Sigmoid colon (tissue), 6 donors: ENCODE measurements at regions not wholly inside any gene's neighbourhood (a gene's known extent, or its start where the extent isn't known, plus 50 kb on each side); places are given as distances from the start of the nearest gene placed in this dataset.
"Not testable (repeated sequence)": the region's sequence is repeated elsewhere in the genome, so short reads cannot be mapped to it uniquely, and the experiment has no call there.

Experiments used
- DNase-seq: peaks from one replicate; pipeline ENCODE4 v3.0.0-alpha.2; 2019
- H3K27ac ChIP-seq, 4 donors: fragments of 200-600 bp; sonication (generic); one replicate each; pipeline ENCODE4 v1.5.1; 2016 to 2019; ENCODE audit warnings: mild to moderate bottlenecking in 1 of 4
- H3K27me3 ChIP-seq, 3 donors: fragments of 200-600 bp; sonication (generic); one replicate each; pipeline ENCODE4 v1.5.1; 2019; ENCODE audit warnings: mild to moderate bottlenecking in 1 of 3
- H3K36me3 ChIP-seq, 4 donors: fragments of 200-600 bp; sonication (generic); one replicate each; pipeline ENCODE4 v1.5.1; 2016 to 2019
- H3K4me1 ChIP-seq, 4 donors: fragments of 200-600 bp; sonication (generic); one replicate each; pipeline ENCODE4 v1.5.1; 2017 to 2019
- H3K4me3 ChIP-seq, 4 donors: fragments of 200-600 bp; sonication (generic); one replicate each; pipeline ENCODE4 v1.5.1; 2017 to 2019; ENCODE audit warnings: mild to moderate bottlenecking in 2 of 4, moderate library complexity in 1 of 4
- H3K9me3 ChIP-seq, 4 donors: fragments of 200-600 bp in 3 of 4; sonication (generic) in 3 of 4; one replicate each; pipeline versions ENCODE4 v1.5.1 to v1.6.1; 2013 to 2019
- EP300 ChIP-seq, 4 donors: sonication (generic); formaldehyde crosslinking; IDR thresholded peaks; one replicate each; pipeline ENCODE4 v1.6.1; 2017; ENCODE audit warnings: antibody characterized with exemption in 4 of 4
- POLR2A ChIP-seq, 2 donors: fragments of 450-650 bp; IDR thresholded peaks; one replicate each; pipeline ENCODE4 v1.6.1; 2016; ENCODE audit warnings: antibody characterized with exemption in 2 of 2, mild to moderate bottlenecking in 2 of 2, moderate library complexity in 2 of 2
- POLR2AphosphoS5 ChIP-seq, 4 donors: sonication (generic); formaldehyde crosslinking; IDR thresholded peaks; one replicate each; pipeline ENCODE4 v1.6.1; 2017; ENCODE audit warnings: antibody characterized with exemption in 4 of 4
- WGBS, 2 donors: extraction: QIAGEN DNeasy Blood & Tissue Kit; methylation state at CpG; one replicate each; pipeline ENCODE4 v1.1.7; 2013; 5-methylcytosine and 5-hydroxymethylcytosine counted together
- intact Hi-C: fragments of 100-400 bp; cut with DNase I; formaldehyde crosslinking; loops from one replicate; pipeline ENCODE4 v1.15.1; 2023
- TF ChIP-seq, protein P1 (sequence below), 4 experiments: fragments of 450-650 bp in 3 of 4; fragments of 200-600 bp in 1 of 4; IDR thresholded peaks; one replicate each; pipeline ENCODE4 v1.5.1; 2016 to 2019; ENCODE audit warnings: antibody characterized with exemption in 4 of 4, mild to moderate bottlenecking in 3 of 4, moderate library complexity in 2 of 4
- donor health status: healthy with polysubstance abuse.
- donor health status: healthy.

DNA sequence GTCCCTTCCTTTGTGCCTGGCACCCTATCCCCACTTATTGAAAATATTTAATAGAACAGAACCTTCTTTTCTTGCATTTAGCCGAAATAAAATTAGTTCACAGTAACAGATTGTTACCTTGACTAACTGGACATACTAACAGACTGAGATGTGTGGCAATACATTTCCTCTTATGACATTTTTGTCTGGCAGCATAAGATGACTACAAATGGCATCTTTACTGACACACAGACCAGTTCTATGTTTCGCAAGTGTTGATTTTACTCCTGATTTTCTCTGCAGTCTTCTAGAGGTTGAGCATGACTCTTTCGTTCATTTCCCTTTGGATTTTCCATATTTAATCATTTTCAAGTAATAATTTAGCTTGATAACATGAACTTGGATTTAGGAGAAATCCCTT lies 474.6 kb downstream of the CBLN4 start:
- H3K27me3 ChIP-seq = no peaks in the 10 kb centered on the region
- intact Hi-C loops = no loop called here

GRCh38 chr20:55528482-55528881 lies 476.8 kb downstream of the CBLN4 start:
- Histone ChIP-seq H3K27ac (no peak overlapping the region), H3K9me3 (no peaks in the 10 kb centered on the region), H3K27me3 (no peaks in the 10 kb centered on the region), H3K36me3 (no peaks in the 10 kb centered on the region), H3K4me3 (no peak overlapping the region), H3K4me1 (no peaks in the 10 kb centered on the region)
- no peak for DNase-seq
- intact Hi-C loops = no loop called here
- TF ChIP-seq POLR2A (IDR thresholded peaks at IDR 0.05) (no peak), POLR2AphosphoS5 (IDR thresholded peaks at IDR 0.05) (no peak), EP300 (IDR thresholded peaks at IDR 0.05) (no peak)
- TF ChIP-seq, protein P1, sequence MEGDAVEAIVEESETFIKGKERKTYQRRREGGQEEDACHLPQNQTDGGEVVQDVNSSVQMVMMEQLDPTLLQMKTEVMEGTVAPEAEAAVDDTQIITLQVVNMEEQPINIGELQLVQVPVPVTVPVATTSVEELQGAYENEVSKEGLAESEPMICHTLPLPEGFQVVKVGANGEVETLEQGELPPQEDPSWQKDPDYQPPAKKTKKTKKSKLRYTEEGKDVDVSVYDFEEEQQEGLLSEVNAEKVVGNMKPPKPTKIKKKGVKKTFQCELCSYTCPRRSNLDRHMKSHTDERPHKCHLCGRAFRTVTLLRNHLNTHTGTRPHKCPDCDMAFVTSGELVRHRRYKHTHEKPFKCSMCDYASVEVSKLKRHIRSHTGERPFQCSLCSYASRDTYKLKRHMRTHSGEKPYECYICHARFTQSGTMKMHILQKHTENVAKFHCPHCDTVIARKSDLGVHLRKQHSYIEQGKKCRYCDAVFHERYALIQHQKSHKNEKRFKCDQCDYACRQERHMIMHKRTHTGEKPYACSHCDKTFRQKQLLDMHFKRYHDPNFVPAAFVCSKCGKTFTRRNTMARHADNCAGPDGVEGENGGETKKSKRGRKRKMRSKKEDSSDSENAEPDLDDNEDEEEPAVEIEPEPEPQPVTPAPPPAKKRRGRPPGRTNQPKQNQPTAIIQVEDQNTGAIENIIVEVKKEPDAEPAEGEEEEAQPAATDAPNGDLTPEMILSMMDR (IDR thresholded peaks at IDR 0.05) = no peak
- WGBS, 2 donors = 11 to 37% methylated on average over 3 of the region's 3 CpGs

More for the DNA sequence above, 474.6 kb downstream of the CBLN4 start:
- Histone ChIP-seq H3K4me3 (no peak overlapping the region), H3K4me1 (no peaks in the 10 kb centered on the region), H3K27ac (no peak overlapping the region), H3K36me3 (no peaks in the 10 kb centered on the region), H3K9me3 (no peaks in the 10 kb centered on the region)
- TF ChIP-seq, protein P1 (IDR thresholded peaks at IDR 0.05) = no peak
- TF ChIP-seq POLR2A (IDR thresholded peaks at IDR 0.05) = no peak
- no peak for TF ChIP-seq EP300 (IDR thresholded peaks at IDR 0.05)
- no peak for TF ChIP-seq POLR2AphosphoS5 (IDR thresholded peaks at IDR 0.05)
- 91% methylated on average over 3 of the region's 3 CpGs for WGBS, 2 donors
- no peak for DNase-seq

- no peaks in the 10 kb centered on the region for H3K36me3 ChIP-seq
- DNase-seq = no peak
- intact Hi-C loops = no loop called here
- H3K27me3 ChIP-seq = no peaks in the 10 kb centered on the region
- WGBS, 2 donors = 82 to 95% methylated on average over 4 of the region's 4 CpGs
- no peaks in the 10 kb centered on the region for H3K9me3 ChIP-seq
- H3K27ac ChIP-seq = no peak overlapping the region
- no peaks in the 10 kb centered on the region for H3K4me1 ChIP-seq
- TF ChIP-seq POLR2AphosphoS5 (IDR thresholded peaks at IDR 0.05) (no peak), EP300 (IDR thresholded peaks at IDR 0.05) (no peak), POLR2A (IDR thresholded peaks at IDR 0.05) (no peak)
- TF ChIP-seq, protein P1 (IDR thresholded peaks at IDR 0.05) = no peak
- no peak overlapping the region for H3K4me3 ChIP-seq
Observed at GRCh38 chr20:55522296-55522815, 483.0 kb downstream of the CBLN4 start.

- DNase-seq, H3K4me3 ChIP-seq, H3K4me1 ChIP-seq, H3K27me3 ChIP-seq, H3K9me3 ChIP-seq, H3K36me3 ChIP-seq, intact Hi-C loops, H3K27ac ChIP-seq: not testable (repeated sequence)
Observed at GRCh38 chr20:55517584-55517983, 487.7 kb downstream of the CBLN4 start.

GRCh38 chr20:55515832-55516231 lies 489.5 kb downstream of the CBLN4 start:
- no peaks in the 10 kb centered on the region for H3K27me3 ChIP-seq
- no peaks in the 10 kb centered on the region for H3K36me3 ChIP-seq
- intact Hi-C loops = no loop called here
- 60 to 74% methylated on average over 3 of the region's 3 CpGs for WGBS, 2 donors
- no peak overlapping the region for H3K4me3 ChIP-seq
- no peak for DNase-seq
- H3K27ac ChIP-seq = no peak overlapping the region
- H3K9me3 ChIP-seq = no peaks in the 10 kb centered on the region
- no peak for TF ChIP-seq POLR2AphosphoS5 (IDR thresholded peaks at IDR 0.05)
- no peak for TF ChIP-seq EP300 (IDR thresholded peaks at IDR 0.05)
- TF ChIP-seq, protein P1 (IDR thresholded peaks at IDR 0.05) = no peak
- TF ChIP-seq POLR2A (IDR thresholded peaks at IDR 0.05) = no peak
- H3K4me1 ChIP-seq = no peaks in the 10 kb centered on the region
